ENCODE measurements at regions not wholly inside any gene's neighbourhood (a gene's known extent, or its start where the extent isn't known, plus 50 kb on each side); places are given as distances from the start of the nearest gene placed in this dataset.

DNA sequence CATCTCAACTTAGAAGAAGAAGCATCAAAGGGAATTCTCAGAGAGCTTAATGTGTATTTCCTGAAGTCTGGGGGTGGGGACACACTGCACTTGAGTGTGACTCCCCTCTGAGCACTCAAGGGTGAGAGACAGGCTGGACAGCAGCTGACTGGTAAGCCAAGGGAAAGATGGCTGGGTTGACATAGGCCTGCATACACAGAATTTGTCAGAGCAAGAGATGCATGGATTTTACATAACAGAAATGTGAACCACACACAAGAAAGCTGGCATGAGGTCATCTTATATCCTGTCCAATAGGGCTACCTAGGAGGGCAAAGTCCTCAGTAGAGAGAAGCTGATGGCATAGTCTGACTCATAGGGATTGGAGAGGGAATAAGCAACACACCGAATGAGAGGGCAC, 114.3 kb upstream of the EPB41L4A start:
- TF ChIP-seq POLR2A (IDR thresholded peaks at IDR 0.05) (no peak), POLR2AphosphoS5 (IDR thresholded peaks at IDR 0.05) (no peak)

Measured in spleen (tissue), 3 donors.